ENCODE measurements at regions not wholly inside any gene's neighbourhood (a gene's known extent, or its start where the extent isn't known, plus 50 kb on each side); places are given as distances from the start of the nearest gene placed in this dataset.
"Not testable (repeated sequence)": the region's sequence is repeated elsewhere in the genome, so short reads cannot be mapped to it uniquely, and the experiment has no call there.

- no peak for DNase-seq (ENCODE audit: low spot score)
Observed at GRCh38 chr10:91745090-91745831, 53.0 kb upstream of the TNKS2 start.

DNA sequence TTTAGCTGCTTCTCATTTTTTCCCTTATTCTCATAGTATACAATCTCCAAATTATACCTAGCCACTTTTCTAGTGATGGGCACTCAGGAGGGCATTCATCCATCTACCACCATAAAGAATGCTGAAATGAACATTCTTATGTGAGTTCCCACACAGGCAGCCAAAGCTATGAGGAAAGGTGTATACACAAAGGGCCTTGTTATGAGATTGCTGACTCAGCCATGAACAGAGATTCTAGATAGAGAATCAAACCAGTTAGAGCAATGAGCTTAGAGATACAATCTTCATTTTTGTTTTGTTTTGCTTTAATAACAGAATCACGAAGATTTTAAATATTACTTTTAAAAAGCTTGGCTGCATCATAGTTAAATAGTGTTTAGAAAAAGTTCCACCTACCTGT is 54.8 kb upstream of the TNKS2 start:
- DNase-seq (ENCODE audit: low spot score) = no peak

DNA sequence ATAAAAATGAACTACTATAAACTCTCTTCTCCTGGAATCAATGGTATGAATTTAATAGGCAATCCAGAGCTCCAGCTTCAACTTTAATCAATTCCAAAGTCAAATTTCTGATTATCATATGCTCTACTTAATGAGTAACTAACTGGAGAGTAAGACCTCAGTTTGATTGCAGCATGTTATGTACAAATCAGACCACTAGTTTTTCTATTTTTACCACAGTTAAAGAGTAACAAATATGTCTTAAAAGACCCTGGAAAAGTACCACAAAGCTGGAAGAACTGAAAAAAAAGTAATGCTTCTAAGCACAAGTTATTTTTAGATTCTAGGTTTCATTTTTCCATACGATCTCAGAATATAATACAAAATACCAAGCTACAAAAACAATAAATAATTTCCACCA is 56.0 kb upstream of the TNKS2 start:
- DNase-seq (ENCODE audit: low spot score) = no peak

- no peak for DNase-seq (ENCODE audit: low spot score)
Observed at GRCh38 chr10:91741356-91741755, 56.9 kb upstream of the TNKS2 start.

- no peak for DNase-seq (ENCODE audit: low spot score)
Observed at GRCh38 chr10:91740353-91740924, 57.8 kb upstream of the TNKS2 start.

DNA sequence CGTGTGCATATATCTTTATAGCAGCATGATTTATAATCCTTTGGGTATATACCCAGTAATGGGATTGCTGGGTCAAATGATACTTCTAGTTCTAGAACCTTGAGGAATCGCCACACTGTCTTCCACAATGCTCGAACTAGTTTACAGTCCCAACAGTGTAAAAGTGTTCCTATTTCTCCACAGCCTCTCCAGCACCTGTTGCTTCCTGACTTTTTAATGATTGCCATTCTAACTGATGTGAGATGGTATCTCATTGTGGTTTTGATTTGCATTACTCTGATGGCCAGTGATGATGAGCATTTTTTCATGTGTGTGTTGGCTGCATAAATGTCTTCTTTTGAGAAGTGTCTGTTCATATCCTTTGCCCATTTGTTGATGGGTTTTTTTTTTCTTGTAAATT is 66.0 kb upstream of the TNKS2 start:
- DNase-seq (ENCODE audit: low spot score) = not testable (repeated sequence)

GRCh38 chr10:91729339-91729738 is 68.9 kb upstream of the TNKS2 start:
- DNase-seq (ENCODE audit: low spot score) = not testable (repeated sequence)

- no peak for DNase-seq (ENCODE audit: low spot score)
Observed at GRCh38 chr10:91726355-91726754, 71.9 kb upstream of the TNKS2 start.

DNA sequence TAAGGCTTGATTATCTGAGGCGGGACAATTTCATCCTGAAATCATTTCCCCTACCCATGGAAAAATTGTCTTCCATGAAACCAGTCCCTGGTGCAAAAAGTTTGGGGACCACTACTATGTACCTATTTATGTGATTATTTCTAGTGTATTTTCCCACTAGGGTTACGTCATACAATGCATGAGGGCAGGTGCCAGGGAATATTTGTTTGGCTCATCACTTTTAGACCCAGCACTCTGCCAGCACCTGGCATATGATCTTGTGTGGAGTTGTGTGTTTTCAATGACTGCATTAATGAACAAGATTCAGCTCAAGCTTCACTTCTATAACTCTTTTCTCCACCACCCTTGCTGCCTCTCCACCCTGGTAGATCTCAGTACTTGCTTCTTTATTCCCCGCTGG is 73.3 kb upstream of the TNKS2 start:
- no peak for DNase-seq (ENCODE audit: low spot score)

- DNase-seq (ENCODE audit: low spot score) = no peak
Observed at GRCh38 chr10:91713461-91714072, 80.7 kb upstream of the PPP1R3C start.

DNA sequence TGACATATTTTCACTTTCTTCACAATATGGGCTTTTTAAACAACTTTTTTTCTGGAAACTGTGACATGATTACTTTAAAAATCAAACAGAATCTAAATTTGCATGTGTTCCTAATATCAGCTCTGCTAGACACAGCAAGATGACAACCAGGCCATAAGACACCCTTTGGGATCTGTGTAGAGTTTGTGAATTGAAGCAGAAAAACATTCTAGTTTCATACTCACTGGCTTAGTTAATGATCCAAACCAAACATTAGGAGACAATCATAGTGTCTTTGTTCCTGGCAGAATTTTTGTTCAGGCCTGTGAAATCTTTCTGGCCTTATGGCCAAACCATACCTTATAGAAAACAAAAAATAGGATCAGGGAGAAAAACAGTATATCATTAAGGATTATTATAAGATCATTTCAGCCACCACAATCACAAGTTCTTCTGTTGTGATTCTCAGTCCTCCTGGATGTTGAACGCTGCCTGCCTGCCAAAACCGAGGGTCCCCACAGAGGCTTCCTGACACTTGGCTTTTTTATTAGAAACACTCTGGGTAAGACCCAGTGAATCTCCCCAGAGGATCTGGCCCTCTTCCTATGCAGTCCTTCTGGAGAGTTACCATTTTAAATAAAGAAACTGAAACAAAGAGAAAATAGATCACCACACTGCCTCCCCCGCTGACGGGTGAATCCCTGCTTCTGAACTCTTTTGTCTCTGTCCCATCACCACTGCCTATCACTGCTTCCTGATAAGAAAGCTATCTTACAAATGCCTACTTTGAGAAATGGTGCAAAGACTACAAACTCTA is 79.2 kb upstream of the PPP1R3C start:
- no peak for DNase-seq (ENCODE audit: low spot score)

DNA sequence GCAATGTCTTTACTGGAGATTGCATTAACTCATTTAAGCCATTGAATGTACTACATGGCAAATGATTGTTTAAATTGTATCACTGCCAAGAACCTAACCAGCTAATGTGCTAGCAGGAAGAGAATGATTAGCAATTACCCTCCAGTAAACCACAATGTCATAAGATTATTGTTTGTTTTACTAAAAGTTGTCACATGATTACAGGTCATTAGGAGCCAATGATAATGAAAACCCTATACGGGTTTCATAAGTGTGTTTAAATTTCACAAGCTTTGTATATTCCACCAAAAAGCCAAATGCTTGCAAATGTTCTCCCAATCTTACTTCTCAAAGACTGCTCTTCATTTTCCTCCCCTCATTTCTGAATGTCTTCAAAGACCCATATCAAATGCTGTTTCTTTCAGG is 76.5 kb upstream of the PPP1R3C start:
- DNase-seq (ENCODE audit: low spot score) = no peak

DNA sequence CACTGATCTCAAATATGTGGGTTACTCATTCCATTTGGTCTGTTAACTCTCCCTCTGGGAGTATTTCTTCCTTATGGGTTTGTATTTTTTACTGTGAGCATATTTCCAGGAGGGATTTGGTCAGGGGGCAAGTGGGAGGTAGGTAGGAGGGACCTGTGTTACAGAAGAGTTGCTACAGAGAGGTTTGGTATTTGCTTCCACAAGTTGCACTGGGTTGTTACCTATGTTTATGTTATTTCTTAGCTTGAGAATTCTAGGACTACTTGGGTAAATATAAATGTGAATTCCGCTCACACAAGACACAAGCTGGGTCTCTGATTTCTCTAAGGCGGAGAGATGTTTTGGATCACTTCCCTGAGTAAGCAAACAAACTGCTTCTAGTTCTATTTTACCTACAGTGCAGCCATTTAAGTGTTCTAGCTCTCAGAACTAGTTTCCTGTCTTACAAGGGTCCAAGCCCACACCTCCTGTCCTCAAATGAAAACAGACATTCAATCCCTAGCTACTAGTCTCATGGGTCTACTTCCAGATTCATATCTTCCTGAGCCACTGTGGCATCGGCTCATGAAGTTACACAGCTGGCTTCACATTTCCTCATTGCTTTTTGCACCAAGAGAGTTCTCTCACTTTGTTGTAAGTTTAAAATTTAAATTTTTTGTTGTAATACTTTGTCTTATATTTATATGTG is 75.4 kb upstream of the PPP1R3C start:
- no peak for DNase-seq (ENCODE audit: low spot score)

GRCh38 chr10:91707236-91707635 is 74.4 kb upstream of the PPP1R3C start:
- no peak for DNase-seq (ENCODE audit: low spot score)

DNA sequence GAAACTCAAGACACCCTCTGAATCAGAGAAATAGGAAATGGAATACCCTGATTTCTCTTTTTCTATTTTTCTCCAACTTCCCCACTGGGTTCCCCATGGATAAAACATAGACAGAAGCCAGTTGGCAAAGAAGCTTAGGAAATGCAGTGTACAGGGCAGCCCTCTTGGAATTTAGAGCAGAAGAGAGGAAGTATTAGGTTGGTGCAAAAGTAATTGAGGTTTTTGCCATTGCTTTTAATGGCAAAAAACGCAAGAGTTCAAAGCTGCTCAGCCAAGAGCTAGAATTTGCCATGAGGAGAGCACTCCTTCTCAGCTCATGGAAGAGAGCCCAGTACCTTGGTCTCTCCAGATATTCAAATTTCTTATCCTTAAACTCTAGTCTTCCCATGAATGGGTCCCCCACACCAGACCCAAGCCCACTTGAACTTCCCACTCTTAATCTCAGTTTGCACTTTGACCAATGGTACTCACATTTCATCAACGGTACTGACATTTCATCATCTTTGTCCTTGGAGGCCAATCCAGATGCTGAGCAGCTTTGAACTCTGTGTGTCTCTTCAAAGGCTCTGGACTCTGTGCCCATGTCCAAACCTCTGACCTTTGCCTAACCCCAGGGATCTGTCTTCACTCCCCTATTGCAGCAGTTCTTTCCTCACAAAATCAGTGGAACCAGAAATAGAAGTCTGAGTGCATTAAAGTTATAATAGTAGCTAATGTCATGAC is 73.2 kb upstream of the PPP1R3C start:
- no peak for DNase-seq (ENCODE audit: low spot score)

DNA sequence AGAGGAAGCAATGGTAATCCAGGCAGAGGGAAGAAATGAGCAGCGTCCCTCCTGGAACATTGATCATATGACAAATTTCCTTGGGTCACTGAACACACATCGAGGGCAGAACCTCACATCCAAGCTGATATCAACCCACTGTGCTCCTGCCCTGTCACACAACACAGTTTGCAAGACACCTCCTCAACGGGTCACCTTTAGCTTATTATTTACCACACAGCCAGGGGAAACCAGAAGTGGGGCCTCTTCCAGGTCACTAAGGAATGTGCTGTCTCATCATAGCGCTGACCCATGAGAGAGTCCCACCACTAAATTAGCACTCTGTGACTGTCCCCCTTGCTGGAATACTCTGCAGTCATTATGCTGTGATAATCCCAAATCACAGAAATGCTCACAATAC is 69.7 kb upstream of the PPP1R3C start:
- DNase-seq (ENCODE audit: low spot score) = no peak

DNA sequence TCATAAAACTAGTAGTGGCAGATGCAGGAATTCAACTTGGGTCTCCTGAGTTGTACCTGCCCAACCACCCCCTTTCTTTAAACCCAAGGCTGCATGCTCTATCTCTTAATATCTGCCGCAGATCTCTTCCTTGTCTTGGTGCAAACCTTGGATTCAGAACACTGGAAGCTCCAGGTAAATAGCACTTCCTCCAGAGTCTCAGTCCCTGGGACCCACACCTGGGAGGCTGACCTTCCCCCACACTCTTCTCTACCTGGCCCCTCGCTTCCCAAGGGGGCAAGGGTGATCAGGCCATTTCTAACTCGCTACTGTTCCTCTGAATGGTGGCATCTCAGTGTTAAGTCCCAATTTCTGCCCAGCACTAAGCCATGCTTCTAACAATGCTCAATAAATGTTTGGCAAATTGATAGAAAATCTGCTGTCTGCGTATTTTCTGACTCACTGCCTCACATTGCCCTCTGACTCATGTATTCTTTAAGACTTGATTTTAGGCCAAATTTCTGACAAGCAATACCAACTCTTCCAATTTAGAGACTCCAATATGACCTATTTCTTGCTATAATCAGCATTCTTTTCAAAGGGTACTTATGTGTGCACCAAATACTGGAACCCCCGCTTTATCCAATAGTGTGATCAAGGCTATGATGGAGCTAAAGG is 68.0 kb upstream of the PPP1R3C start:
- DNase-seq (ENCODE audit: low spot score) = no peak

- DNase-seq (ENCODE audit: low spot score) = no peak
Observed at GRCh38 chr10:91700273-91700672, 67.4 kb upstream of the PPP1R3C start.

- DNase-seq (ENCODE audit: low spot score) = no peak
Observed at GRCh38 chr10:91698258-91698657, 65.4 kb upstream of the PPP1R3C start.

GRCh38 chr10:91694170-91694794 is 61.4 kb upstream of the PPP1R3C start:
- DNase-seq (ENCODE audit: low spot score) = no peak

Measured in globus pallidus (tissue), 1 donor.